Activated T-helper 17 cell treated with anti-CD3 and anti-CD28 coated beads, Interleukin-2, amount 50 U/mL, for 72 hours (primary cell): ENCODE measurements at regions not wholly inside any gene's neighbourhood (a gene's known extent, or its start where the extent isn't known, plus 50 kb on each side); places are given as distances from the start of the nearest gene placed in this dataset.
"Not testable (repeated sequence)": the region's sequence is repeated elsewhere in the genome, so short reads cannot be mapped to it uniquely, and the experiment has no call there.

Source experiments
- ATAC-seq: fragments of 150-1000 bp; cut with Tn5 transposase; replicated peaks from 2 replicates; pipeline ENCODE4 v1.10.0; 2021; ENCODE audit warnings: mild to moderate bottlenecking, moderate library complexity
- H3K27ac Mint-ChIP-seq: one replicate; pipeline ENCODE4 v1.8.0; 2022; ENCODE audit warnings: mixed read lengths
- H3K27me3 Mint-ChIP-seq: one replicate; pipeline ENCODE4 v1.8.0; 2022; ENCODE audit warnings: mixed read lengths
- H3K36me3 Mint-ChIP-seq: one replicate; pipeline ENCODE4 v1.8.0; 2022; ENCODE audit warnings: low read depth, mild to moderate bottlenecking, mixed read lengths
- H3K4me1 Mint-ChIP-seq: one replicate; pipeline ENCODE4 v1.8.0; 2022; ENCODE audit warnings: mixed read lengths
- H3K4me3 Mint-ChIP-seq: one replicate; pipeline ENCODE4 v1.8.0; 2022; ENCODE audit warnings: mild to moderate bottlenecking, mixed read lengths
- H3K9me3 Mint-ChIP-seq: one replicate; pipeline ENCODE4 v1.8.0; 2022; ENCODE audit warnings: mixed read lengths

- H3K36me3 Mint-ChIP-seq: no peaks in the 10 kb centered on the region
- no peak overlapping the region for H3K4me3 Mint-ChIP-seq
- no peak overlapping the region for H3K27ac Mint-ChIP-seq
- no peaks in the 10 kb centered on the region for H3K4me1 Mint-ChIP-seq
- H3K9me3 Mint-ChIP-seq: peaks cover 7% of the 10 kb centered on the region
- H3K27me3 Mint-ChIP-seq: peaks cover 7% of the 10 kb centered on the region
- ATAC-seq: no peak
Observed at GRCh38 chr14:36429692-36430091, 90.3 kb downstream of the NKX2-1 start.

GRCh38 chr14:36428350-36428749 is 91.7 kb downstream of the NKX2-1 start:
- Mint-ChIP-seq H3K4me1 (no peaks in the 10 kb centered on the region), H3K4me3 (no peak overlapping the region), H3K36me3 (no peaks in the 10 kb centered on the region), H3K27ac (no peak overlapping the region), H3K9me3 (peaks cover 7% of the 10 kb centered on the region), H3K27me3 (peaks cover 7% of the 10 kb centered on the region)
- no peak for ATAC-seq

- H3K36me3 Mint-ChIP-seq: no peaks in the 10 kb centered on the region
- no peak overlapping the region for H3K4me3 Mint-ChIP-seq
- no peak for ATAC-seq
- H3K9me3 Mint-ChIP-seq: peaks cover 7% of the 10 kb centered on the region
- H3K27me3 Mint-ChIP-seq: peaks cover 7% of the 10 kb centered on the region
- H3K27ac Mint-ChIP-seq: no peak overlapping the region
- no peaks in the 10 kb centered on the region for H3K4me1 Mint-ChIP-seq
Observed at GRCh38 chr14:36426836-36427235, 93.2 kb downstream of the NKX2-1 start.

- Mint-ChIP-seq H3K4me1 (no peaks in the 10 kb centered on the region), H3K4me3 (no peak overlapping the region), H3K27ac (no peak overlapping the region), H3K27me3 (peaks cover 7% of the 10 kb centered on the region), H3K36me3 (no peaks in the 10 kb centered on the region), H3K9me3 (peaks cover 7% of the 10 kb centered on the region)
- ATAC-seq: no peak
Observed at GRCh38 chr14:36426113-36426512, 93.9 kb downstream of the NKX2-1 start.

GRCh38 chr14:36424478-36425102 is 95.4 kb downstream of the NKX2-1 start:
- H3K9me3 Mint-ChIP-seq: peaks cover 7% of the 10 kb centered on the region
- H3K27ac Mint-ChIP-seq: no peak overlapping the region
- H3K4me3 Mint-ChIP-seq: no peak overlapping the region
- ATAC-seq: no peak
- H3K27me3 Mint-ChIP-seq: peaks cover 7% of the 10 kb centered on the region
- H3K36me3 Mint-ChIP-seq: no peaks in the 10 kb centered on the region
- H3K4me1 Mint-ChIP-seq: no peaks in the 10 kb centered on the region

- Mint-ChIP-seq H3K4me1 (no peaks in the 10 kb centered on the region), H3K36me3 (no peaks in the 10 kb centered on the region), H3K4me3 (no peak overlapping the region), H3K27me3 (peaks cover 7% of the 10 kb centered on the region), H3K27ac (no peak overlapping the region), H3K9me3 (peaks cover 7% of the 10 kb centered on the region)
- no peak for ATAC-seq
Observed at GRCh38 chr14:36423430-36423829, 96.6 kb downstream of the NKX2-1 start.

GRCh38 chr14:36420149-36420687 is 99.8 kb upstream of the MBIP start:
- Mint-ChIP-seq H3K27ac (no peak overlapping the region), H3K4me3 (no peak overlapping the region), H3K9me3 (peaks cover 4% of the 10 kb centered on the region), H3K4me1 (no peaks in the 10 kb centered on the region), H3K36me3 (no peaks in the 10 kb centered on the region), H3K27me3 (no peaks in the 10 kb centered on the region)
- no peak for ATAC-seq

GRCh38 chr14:36418937-36419336 is 98.5 kb upstream of the MBIP start:
- Mint-ChIP-seq H3K4me1 (no peaks in the 10 kb centered on the region), H3K4me3 (no peak overlapping the region), H3K9me3 (peaks cover 4% of the 10 kb centered on the region), H3K27me3 (no peaks in the 10 kb centered on the region), H3K36me3 (no peaks in the 10 kb centered on the region), H3K27ac (no peak overlapping the region)
- no peak for ATAC-seq

- not testable (repeated sequence) for ATAC-seq, H3K4me1 Mint-ChIP-seq, H3K27ac Mint-ChIP-seq, H3K4me3 Mint-ChIP-seq, H3K36me3 Mint-ChIP-seq
- peaks cover 14% of the 10 kb centered on the region for H3K9me3 Mint-ChIP-seq
- peaks cover 12% of the 10 kb centered on the region for H3K27me3 Mint-ChIP-seq
Observed at GRCh38 chr14:36411951-36412350, 91.5 kb upstream of the MBIP start.

GRCh38 chr14:36408388-36408787 is 88.0 kb upstream of the MBIP start:
- Mint-ChIP-seq H3K4me1 (no peaks in the 10 kb centered on the region), H3K27ac (no peak overlapping the region), H3K27me3 (peaks cover 23% of the 10 kb centered on the region), H3K36me3 (no peaks in the 10 kb centered on the region), H3K4me3 (no peak overlapping the region), H3K9me3 (peaks cover 10% of the 10 kb centered on the region)
- no peak for ATAC-seq

GRCh38 chr14:36405589-36406274 is 85.3 kb upstream of the MBIP start:
- Mint-ChIP-seq H3K27ac (no peak overlapping the region), H3K4me1 (no peaks in the 10 kb centered on the region), H3K9me3 (peaks cover 4% of the 10 kb centered on the region), H3K4me3 (no peak overlapping the region), H3K27me3 (peaks cover 27% of the 10 kb centered on the region), H3K36me3 (no peaks in the 10 kb centered on the region)
- ATAC-seq: no peak

- H3K27me3 Mint-ChIP-seq: peaks cover 23% of the 10 kb centered on the region
- no peak overlapping the region for H3K27ac Mint-ChIP-seq
- H3K36me3 Mint-ChIP-seq: no peaks in the 10 kb centered on the region
- no peak overlapping the region for H3K4me3 Mint-ChIP-seq
- ATAC-seq: no peak
- no peaks in the 10 kb centered on the region for H3K9me3 Mint-ChIP-seq
- H3K4me1 Mint-ChIP-seq: no peaks in the 10 kb centered on the region
Observed at GRCh38 chr14:36402867-36403266, 82.4 kb upstream of the MBIP start.

GRCh38 chr14:36398463-36399291 is 78.2 kb upstream of the MBIP start:
- Mint-ChIP-seq H3K27me3 (peaks cover 12% of the 10 kb centered on the region), H3K4me1 (no peaks in the 10 kb centered on the region), H3K36me3 (no peaks in the 10 kb centered on the region), H3K4me3 (no peak overlapping the region), H3K27ac (no peak overlapping the region), H3K9me3 (no peaks in the 10 kb centered on the region)
- no peak for ATAC-seq

- H3K27me3 Mint-ChIP-seq: peaks cover 8% of the 10 kb centered on the region
- no peaks in the 10 kb centered on the region for H3K4me1 Mint-ChIP-seq
- no peak overlapping the region for H3K27ac Mint-ChIP-seq
- no peaks in the 10 kb centered on the region for H3K9me3 Mint-ChIP-seq
- no peaks in the 10 kb centered on the region for H3K36me3 Mint-ChIP-seq
- ATAC-seq: no peak
- H3K4me3 Mint-ChIP-seq: no peak overlapping the region
Observed at GRCh38 chr14:36397357-36397756, 76.9 kb upstream of the MBIP start.

- no peaks in the 10 kb centered on the region for H3K4me1 Mint-ChIP-seq
- no peaks in the 10 kb centered on the region for H3K9me3 Mint-ChIP-seq
- H3K36me3 Mint-ChIP-seq: no peaks in the 10 kb centered on the region
- H3K27me3 Mint-ChIP-seq: peaks cover 7% of the 10 kb centered on the region
- ATAC-seq: no peak
- H3K27ac Mint-ChIP-seq: no peak overlapping the region
- H3K4me3 Mint-ChIP-seq: no peak overlapping the region
Observed at GRCh38 chr14:36396798-36397197, 76.4 kb upstream of the MBIP start.
